Ureter (tissue), 1 donor: ENCODE measurements at regions not wholly inside any gene's neighbourhood (a gene's known extent, or its start where the extent isn't known, plus 50 kb on each side); places are given as distances from the start of the nearest gene placed in this dataset.

Source experiments
- DNase-seq: peaks from one replicate; pipeline ENCODE4 v3.0.0-alpha.2; 2020; ENCODE audit warnings: low spot score
- donor health status: DM: yes; HTN: yes; CAD: no.

GRCh38 chr2:37471994-37472393 is 127.6 kb downstream of the QPCT start:
- DNase-seq = no peak

DNA sequence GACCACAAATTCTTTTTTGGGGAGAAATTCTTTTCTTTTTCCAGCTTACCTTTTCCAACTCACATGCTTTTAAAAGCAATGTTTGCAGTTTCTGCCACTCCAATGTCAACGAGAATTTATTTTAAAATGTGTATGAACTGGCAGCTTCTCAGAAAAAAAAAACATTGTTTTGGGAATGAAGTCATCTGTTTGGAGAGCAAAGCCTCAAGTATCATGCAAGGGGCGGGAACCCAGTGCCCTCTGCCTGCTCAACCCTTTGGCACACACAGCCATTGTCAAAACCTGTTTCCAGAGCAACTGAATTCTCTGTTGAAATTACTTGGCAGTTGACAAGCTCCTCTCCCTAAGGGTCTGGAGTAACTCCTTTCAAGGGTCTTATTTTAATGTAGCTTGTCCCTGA is 128.5 kb downstream of the QPCT start:
- DNase-seq = no peak

- no peak for DNase-seq
These were observed 132.0 kb downstream of the QPCT start for GRCh38 chr2:37476411-37476810.

GRCh38 chr2:37477921-37478320 is 133.5 kb downstream of the QPCT start:
- no peak for DNase-seq

DNA sequence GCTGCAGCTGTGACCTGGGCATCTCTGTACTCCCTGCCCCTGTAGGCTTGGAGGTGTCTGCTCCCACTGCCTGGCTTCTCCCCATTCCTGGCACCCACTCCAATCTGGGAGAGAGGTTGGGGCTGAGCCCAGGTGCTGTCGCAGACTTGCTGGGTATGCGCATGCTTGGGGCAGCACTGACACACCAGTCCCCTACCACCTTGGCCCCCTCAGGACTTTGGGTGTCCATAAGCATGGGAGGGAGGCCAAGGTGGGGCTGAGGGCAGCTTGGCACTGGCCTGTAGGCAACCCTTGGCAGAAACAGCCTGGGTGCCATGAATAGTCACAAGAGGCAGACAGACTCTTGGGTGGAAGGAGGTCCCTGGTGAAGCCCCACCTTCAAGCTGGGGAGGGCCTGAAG is 136.8 kb downstream of the QPCT start:
- DNase-seq = no peak

DNA sequence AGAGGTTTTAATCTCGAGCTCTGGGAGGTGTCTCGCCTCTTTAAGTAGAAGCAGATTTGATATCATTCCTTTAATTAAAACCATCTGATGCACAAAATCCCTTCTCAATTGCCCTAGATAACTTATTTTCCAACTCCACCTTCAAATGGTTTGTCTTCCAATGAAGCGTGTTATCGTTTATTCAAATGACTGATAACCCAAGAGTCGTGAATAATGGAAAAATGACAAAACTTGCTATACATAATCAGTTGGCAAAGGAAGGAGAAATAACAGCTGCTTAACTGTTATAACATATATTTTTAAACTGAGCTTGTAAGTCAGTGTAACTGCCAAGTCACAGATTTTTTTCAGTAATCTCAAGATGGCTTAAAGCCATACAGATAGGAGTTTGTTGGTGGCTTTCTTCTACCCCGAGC is 144.6 kb downstream of the QPCT start:
- no peak for DNase-seq

GRCh38 chr2:37489536-37489935 is 145.1 kb downstream of the QPCT start:
- DNase-seq = no peak

- no peak for DNase-seq
These were observed 149.0 kb downstream of the QPCT start for GRCh38 chr2:37493425-37493824.

DNA sequence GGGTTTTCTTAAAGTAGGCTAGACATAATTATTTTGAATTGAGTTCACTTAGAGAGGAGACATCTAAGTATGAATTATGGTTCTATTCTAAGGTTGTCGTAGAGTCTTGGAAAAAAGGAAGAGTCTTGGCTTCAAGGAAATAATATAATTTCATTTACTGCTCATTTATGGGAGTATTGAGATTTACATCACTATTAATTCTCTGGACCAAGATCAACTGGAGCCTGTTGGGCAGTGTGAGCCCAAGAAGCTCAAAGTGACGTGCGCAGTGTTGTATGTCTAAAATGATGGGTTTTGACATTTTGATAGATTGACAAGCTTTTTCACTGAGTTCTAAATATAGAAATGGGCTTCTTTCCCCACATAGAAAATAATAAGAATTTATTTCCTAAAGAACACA is 154.7 kb downstream of the QPCT start:
- no peak for DNase-seq

DNA sequence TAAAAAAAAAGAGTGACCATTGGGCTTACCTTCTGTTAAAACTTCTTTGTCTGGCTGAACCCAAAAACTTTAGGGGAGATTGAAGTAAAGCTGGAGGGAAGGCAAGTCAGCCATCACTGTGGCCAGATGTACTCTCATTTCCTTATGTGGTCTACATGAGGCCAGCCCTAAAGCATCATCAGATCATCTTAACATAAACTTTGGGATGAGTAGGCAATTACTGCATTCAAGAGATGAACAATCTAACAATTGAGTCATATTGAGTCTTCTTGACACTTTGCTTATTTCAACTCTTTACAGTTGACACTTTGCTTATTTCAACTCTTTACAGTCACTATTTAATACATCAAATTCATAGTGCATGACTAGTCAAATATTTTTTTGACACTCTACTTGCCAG is 155.6 kb downstream of the QPCT start:
- DNase-seq = no peak

DNA sequence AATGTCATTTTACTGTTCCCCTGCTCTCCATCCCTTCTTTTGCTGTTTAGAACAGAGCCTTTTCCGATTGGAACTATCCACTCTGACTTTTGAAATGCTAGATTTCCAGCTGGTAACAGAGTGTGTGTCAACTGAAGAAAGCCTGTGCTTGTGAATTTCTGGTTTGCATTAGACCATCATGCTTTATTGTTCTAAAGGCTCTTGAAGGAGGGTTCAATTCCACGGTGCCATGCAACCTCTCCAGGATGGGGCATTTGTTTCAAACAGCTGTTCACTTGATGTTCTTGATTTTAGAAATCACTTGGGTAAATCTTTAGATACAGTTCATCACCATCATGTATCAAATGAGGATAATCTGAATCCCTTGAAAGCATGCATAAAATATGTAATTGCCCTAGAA is 156.7 kb downstream of the QPCT start:
- DNase-seq = no peak

DNA sequence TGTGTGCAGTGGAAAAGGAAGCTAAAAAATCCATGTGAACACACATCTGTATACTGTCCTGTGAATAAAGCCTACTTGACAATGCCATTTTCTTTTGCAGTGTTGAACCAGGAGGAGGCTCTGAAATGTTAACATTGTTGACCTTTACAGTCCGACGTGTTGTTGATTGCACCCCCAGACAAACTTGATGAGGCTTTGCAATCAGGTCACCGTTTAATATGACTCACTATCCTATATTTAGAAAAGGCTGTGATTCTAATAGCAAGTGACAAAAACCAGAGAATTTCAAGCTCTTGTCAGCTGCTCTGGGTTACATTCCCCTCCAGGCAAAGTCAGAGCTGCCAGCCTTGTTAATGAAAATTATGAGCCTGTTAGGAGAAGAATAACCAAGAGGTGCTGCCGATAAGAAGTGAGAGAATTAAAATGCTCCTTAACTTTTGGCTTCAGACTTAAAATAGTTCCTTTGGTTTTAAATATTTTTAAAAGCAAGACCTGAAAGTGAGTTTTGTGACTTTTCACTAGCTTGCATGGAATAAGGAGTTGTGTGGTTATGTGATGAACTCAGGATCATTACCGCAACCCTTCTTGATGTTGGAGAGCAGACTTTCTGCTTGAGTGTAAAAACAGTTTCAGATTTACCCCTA is 162.1 kb downstream of the QPCT start:
- no peak for DNase-seq

- DNase-seq = no peak
These were observed 162.6 kb downstream of the QPCT start for GRCh38 chr2:37507051-37507410.

DNA sequence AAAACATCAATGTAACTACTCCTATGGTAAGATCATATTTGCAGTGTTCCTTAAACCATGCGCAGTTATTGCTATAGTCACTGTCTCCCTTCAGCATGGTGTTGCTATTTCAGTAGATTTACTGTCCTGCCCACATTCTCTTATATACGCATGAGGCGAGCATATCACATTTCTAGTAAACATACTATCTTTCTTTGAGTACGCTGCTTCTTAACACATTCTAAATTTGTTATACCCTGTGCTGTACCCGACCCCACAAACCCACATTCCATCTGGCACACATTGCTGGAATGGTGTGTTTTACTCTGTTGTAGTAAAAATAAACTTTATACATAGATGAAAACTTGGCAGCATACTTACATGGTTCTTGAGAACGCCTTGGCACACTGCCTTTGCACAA is 163.3 kb downstream of the QPCT start:
- no peak for DNase-seq

GRCh38 chr2:37512971-37513370 is 158.5 kb downstream of the CDC42EP3 start:
- DNase-seq = no peak

GRCh38 chr2:37523814-37524362 is 147.6 kb downstream of the CDC42EP3 start:
- DNase-seq = peak; percentile 65

- DNase-seq = no peak
These were observed 145.1 kb downstream of the CDC42EP3 start for GRCh38 chr2:37526323-37526722.

- DNase-seq = no peak
These were observed 144.6 kb downstream of the CDC42EP3 start for GRCh38 chr2:37526856-37527255.

- DNase-seq = no peak
These were observed 144.1 kb downstream of the CDC42EP3 start for GRCh38 chr2:37527361-37527760.

- DNase-seq = no peak
These were observed 141.5 kb downstream of the CDC42EP3 start for GRCh38 chr2:37529830-37530415.

DNA sequence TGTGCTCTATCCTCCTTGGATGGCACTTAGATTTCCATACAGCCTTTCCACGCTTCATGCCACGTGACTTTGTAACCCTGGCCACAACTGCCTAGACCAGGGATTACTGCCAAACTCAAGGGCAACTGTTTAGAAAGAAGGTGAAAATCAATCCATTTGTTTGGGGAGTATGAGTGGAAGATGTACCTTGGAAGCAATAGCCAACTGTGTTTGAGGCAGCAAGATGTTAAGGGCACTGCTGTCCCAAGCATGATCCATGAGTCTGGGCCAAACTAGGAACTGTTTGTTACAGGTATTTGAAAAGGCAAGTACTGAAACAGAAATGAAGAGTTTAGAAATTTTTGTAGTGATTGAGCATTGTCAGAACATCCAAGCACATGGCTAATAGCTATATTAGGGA is 138.9 kb downstream of the CDC42EP3 start:
- no peak for DNase-seq

- no peak for DNase-seq
These were observed 134.1 kb downstream of the CDC42EP3 start for GRCh38 chr2:37537316-37537715.

- no peak for DNase-seq
These were observed 129.9 kb downstream of the CDC42EP3 start for GRCh38 chr2:37541516-37541915.
